HL-60 (cell line): ENCODE measurements at regions not wholly inside any gene's neighbourhood (a gene's known extent, or its start where the extent isn't known, plus 50 kb on each side); places are given as distances from the start of the nearest gene placed in this dataset.

Experiments used
- DNase-seq, 2 experiments: peaks; one replicate each; pipeline ENCODE4 v3.0.0-alpha.2; 2010 to 2020; ENCODE audit warnings: low read depth in 1 of 2, low spot score in 1 of 2
- H3K27ac ChIP-seq: fragments of 250-450 bp; sonication (Bioruptor Pico); replicated peaks from 2 replicates; pipeline ENCODE4 v1.5.1; 2020; ENCODE audit warnings: mild to moderate bottlenecking, moderate library complexity
- H3K27me3 ChIP-seq: fragments of 250-450 bp; sonication (Bioruptor Pico); 2 replicates; pipeline ENCODE4 v1.5.1; 2021; ENCODE audit warnings: mild to moderate bottlenecking, moderate library complexity; ENCODE audit not compliant: insufficient read depth, poor library complexity, severe bottlenecking
- H3K4me3 ChIP-seq: replicated peaks from 2 replicates; pipeline ENCODE4 v1.5.1; 2011; ENCODE audit warnings: mild to moderate bottlenecking, control low read depth, low read length; ENCODE audit not compliant: insufficient read depth
- GABPA ChIP-seq: IDR thresholded peaks from 2 replicates; pipeline ENCODE4 v1.6.1; 2012; ENCODE audit warnings: low read depth
- POLR2AphosphoS5 ChIP-seq: IDR thresholded peaks from 2 replicates; pipeline ENCODE4 v1.6.1; 2012; ENCODE audit warnings: low read depth
- REST ChIP-seq: IDR thresholded peaks from 2 replicates; pipeline ENCODE4 v1.6.1; 2012; ENCODE audit warnings: low read depth; ENCODE audit not compliant: insufficient replicate concordance
- SPI1 ChIP-seq: IDR thresholded peaks from 2 replicates; pipeline ENCODE4 v1.6.1; 2012; ENCODE audit warnings: low read depth, mild to moderate bottlenecking, borderline replicate concordance
- TF ChIP-seq, protein P1 (sequence below): IDR thresholded peaks from one replicate; pipeline ENCODE4 v1.5.1; 2011; ENCODE audit warnings: low read length, control low read depth, inconsistent platforms; ENCODE audit not compliant: insufficient read depth

- no peak for DNase-seq
- no peak overlapping the region for H3K27ac ChIP-seq
- no peaks in the 10 kb centered on the region for H3K27me3 ChIP-seq
- TF ChIP-seq, protein P1, sequence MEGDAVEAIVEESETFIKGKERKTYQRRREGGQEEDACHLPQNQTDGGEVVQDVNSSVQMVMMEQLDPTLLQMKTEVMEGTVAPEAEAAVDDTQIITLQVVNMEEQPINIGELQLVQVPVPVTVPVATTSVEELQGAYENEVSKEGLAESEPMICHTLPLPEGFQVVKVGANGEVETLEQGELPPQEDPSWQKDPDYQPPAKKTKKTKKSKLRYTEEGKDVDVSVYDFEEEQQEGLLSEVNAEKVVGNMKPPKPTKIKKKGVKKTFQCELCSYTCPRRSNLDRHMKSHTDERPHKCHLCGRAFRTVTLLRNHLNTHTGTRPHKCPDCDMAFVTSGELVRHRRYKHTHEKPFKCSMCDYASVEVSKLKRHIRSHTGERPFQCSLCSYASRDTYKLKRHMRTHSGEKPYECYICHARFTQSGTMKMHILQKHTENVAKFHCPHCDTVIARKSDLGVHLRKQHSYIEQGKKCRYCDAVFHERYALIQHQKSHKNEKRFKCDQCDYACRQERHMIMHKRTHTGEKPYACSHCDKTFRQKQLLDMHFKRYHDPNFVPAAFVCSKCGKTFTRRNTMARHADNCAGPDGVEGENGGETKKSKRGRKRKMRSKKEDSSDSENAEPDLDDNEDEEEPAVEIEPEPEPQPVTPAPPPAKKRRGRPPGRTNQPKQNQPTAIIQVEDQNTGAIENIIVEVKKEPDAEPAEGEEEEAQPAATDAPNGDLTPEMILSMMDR, result no peak
- TF ChIP-seq POLR2AphosphoS5 (no peak), GABPA (no peak), REST (no peak), SPI1 (no peak)
- no peak overlapping the region for H3K4me3 ChIP-seq
Measured at GRCh38 chr5:15001517-15001916, 129.9 kb upstream of the ANKH start.

DNA sequence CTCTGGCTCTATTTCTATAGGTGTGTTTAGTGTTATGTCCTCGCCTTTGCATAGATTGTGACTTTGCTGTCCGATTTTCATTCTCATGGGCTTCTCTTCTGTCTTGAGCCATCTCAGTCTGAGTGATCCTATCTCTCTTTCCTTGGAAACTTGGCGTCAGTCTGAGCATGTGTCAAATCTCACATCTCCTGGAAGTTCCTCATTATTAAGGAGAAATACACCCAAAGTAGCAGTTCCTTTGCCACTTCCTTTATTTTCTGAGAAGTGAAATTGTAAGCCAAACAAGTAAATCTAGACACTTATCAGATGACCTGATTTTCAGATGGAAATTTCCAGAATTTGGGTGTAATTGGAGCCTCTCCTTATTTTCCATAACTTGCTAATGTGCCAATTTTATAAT lies 126.9 kb upstream of the ANKH start:
- no peaks in the 10 kb centered on the region for H3K27me3 ChIP-seq
- no peak overlapping the region for H3K27ac ChIP-seq
- TF ChIP-seq SPI1 (peak; percentile 72), POLR2AphosphoS5 (no peak), REST (no peak), GABPA (no peak)
- TF ChIP-seq, protein P1, result no peak
- H3K4me3 ChIP-seq, result no peak overlapping the region
- no peak for DNase-seq

DNA sequence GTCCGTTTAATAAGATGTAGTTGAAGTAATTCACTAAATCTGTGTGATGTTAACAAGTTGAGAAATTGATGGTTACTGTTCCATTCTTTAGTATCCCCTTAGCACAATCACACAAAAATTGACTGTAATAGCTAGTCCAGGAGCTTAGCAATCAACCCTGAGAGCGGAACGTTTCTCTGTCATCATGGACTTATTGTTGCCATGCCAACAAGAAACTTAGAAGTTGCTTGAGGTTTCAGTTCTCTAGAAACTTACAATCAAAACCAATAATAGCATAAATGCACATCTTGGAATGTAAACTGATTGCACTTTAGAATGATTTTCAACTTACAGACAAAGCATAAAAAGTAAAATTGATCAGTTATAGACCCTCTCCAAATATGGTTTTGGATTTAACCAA lies 125.4 kb upstream of the ANKH start:
- DNase-seq, result no peak
- Histone ChIP-seq H3K27me3 (peaks cover 11% of the 10 kb centered on the region), H3K4me3 (no peak overlapping the region), H3K27ac (no peak overlapping the region)
- TF ChIP-seq GABPA, result no peak
- TF ChIP-seq, protein P1, result no peak
- no peak for TF ChIP-seq POLR2AphosphoS5
- no peak for TF ChIP-seq SPI1

DNA sequence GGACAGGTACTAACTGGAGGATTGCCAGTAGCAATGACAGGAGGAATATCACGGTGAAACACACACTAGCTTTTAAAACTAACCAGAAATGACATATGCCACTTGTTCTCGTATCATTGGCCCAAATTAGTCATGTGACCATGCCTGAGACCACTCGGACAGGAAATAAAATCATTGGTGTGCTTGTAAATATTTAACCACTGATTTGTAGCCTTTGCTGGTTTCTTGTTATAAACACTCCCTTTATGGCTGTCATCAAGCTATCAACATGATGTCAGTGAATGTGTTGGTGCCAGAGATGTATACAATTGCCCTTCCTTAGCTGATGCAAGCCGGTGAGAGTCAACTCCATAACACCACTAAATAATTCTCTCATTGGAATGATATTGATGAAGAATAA lies 123.7 kb upstream of the ANKH start:
- Histone ChIP-seq H3K27ac (no peak overlapping the region), H3K27me3 (peaks cover 19% of the 10 kb centered on the region), H3K4me3 (no peak overlapping the region)
- DNase-seq, result no peak
- TF ChIP-seq POLR2AphosphoS5 (no peak), SPI1 (no peak), GABPA (no peak), REST (no peak)
- TF ChIP-seq, protein P1, result no peak
